GM12865 (cell line): ENCODE measurements at regions not wholly inside any gene's neighbourhood (a gene's known extent, or its start where the extent isn't known, plus 50 kb on each side); places are given as distances from the start of the nearest gene placed in this dataset.

ENCODE experiments used
- DNase-seq: peaks from one replicate; pipeline ENCODE4 v3.0.0; 2010; ENCODE audit warnings: low read depth
- H3K4me3 ChIP-seq: 2 replicates; pipeline ENCODE4 v1.5.1; 2011; ENCODE audit warnings: mild to moderate bottlenecking, low read depth, low read length, control low read depth
- CTCF ChIP-seq: IDR thresholded peaks from 2 replicates; pipeline ENCODE4 v1.5.1; 2011; ENCODE audit warnings: low read length, control low read depth, low read depth, inconsistent platforms; ENCODE audit not compliant: insufficient read depth; ENCODE audit errors: missing control alignments

- TF ChIP-seq CTCF = no peak
- H3K4me3 ChIP-seq = no peak overlapping the region
- no peak for DNase-seq
Observed at GRCh38 chr12:124416516-124417395, 121.9 kb downstream of the RFLNA start.

GRCh38 chr12:124415064-124415463 is 120.2 kb downstream of the RFLNA start:
- no peak for DNase-seq
- no peak overlapping the region for H3K4me3 ChIP-seq
- TF ChIP-seq CTCF = no peak

- DNase-seq = no peak
- TF ChIP-seq CTCF = no peak
- no peak overlapping the region for H3K4me3 ChIP-seq
Observed at GRCh38 chr12:124413915-124414314, 119.0 kb downstream of the RFLNA start.

- DNase-seq = no peak
- H3K4me3 ChIP-seq = no peak overlapping the region
- TF ChIP-seq CTCF = no peak
Observed at GRCh38 chr12:124413401-124413800, 118.5 kb downstream of the RFLNA start.

- DNase-seq = no peak
- no peak overlapping the region for H3K4me3 ChIP-seq
- no peak for TF ChIP-seq CTCF
Observed at GRCh38 chr12:124412646-124413015, 117.7 kb downstream of the RFLNA start.

GRCh38 chr12:124411953-124412645 is 117.2 kb downstream of the RFLNA start:
- H3K4me3 ChIP-seq = no peak overlapping the region
- no peak for TF ChIP-seq CTCF
- DNase-seq = no peak
